NCI-H2107 (cell line): ENCODE measurements at regions not wholly inside any gene's neighbourhood (a gene's known extent, or its start where the extent isn't known, plus 50 kb on each side); places are given as distances from the start of the nearest gene placed in this dataset.

Experiments
- DNase-seq: peaks from one replicate; lab custom pipeline; 2025; lab: John Stamatoyannopoulos, UW

DNA sequence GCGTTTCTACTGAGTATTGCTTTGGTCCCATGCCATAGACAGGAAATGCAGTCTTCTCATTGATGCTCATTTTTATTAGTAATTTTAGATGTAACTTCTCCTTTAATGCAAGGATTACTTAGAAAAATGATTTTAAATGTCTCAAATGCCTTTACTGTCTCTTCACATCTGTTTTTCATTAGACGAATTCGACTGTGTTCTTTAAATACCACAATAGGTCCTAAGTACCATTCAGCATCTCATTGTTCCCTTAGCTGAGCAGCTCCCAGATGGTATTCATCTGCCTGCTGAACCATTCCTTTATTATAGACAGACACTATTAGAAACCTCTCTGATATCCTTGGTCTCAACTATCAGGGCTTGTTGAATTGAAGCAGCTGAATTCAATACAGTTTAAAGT is 113.6 kb downstream of the LSMEM1 start:
- no peak for DNase-seq

DNA sequence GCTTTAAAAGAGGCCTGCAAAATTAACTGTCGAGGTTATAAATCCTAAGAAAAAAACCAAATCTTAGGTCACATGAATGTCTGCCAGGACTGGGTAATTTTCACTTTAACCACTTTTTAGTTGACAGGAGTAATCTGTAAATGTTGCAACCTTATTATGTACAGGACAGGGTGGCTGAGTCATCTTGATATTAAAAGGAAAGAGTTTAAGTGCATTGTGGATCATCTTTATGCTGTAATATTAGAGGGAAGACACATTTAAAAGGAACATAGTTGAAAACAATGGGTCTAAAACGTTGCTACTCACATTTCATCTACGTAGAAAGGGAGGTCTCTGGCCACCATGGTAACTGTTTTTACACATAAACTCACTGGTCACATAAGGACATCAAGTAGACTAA is 115.5 kb downstream of the LSMEM1 start:
- no peak for DNase-seq

DNA sequence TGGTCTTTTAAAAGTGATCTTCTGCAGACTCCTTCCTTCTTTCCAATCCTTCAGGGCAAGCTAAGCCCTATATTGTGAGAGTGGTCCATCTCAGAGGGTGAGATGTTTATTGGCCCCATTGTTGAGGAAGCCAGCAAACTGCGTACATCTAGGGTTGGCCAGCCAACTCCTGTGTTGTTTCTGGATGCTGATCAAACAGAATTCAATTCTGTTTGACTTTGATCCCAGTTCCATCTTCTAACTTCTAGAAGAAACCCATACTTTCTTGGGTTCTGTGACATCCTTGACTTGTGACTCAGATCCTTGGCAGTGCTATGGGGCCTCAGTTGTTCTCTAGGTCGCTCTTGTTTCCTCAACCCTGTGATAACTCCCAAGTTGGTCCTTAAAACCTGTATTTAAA is 116.2 kb downstream of the LSMEM1 start:
- no peak for DNase-seq

DNA sequence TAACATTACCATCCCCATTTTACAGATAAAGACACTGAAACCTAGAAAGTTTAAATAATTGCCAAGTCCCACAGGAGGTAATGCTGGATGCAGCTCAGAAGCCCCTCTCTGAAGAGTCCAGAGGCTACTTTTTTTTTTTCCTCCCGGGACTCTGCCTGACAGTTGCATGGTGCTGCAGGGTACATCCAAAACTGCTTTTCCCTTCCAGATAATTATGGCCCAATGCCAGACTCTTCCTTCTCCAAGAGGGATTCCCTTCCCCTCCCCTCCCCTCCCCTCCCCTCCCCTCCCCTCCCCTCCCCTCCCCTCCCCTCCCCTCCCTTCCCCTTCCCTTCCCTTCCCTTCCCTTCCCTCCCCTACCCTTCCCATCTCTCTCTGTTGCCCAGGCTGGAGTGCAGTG is 122.9 kb downstream of the LSMEM1 start:
- no peak for DNase-seq

DNA sequence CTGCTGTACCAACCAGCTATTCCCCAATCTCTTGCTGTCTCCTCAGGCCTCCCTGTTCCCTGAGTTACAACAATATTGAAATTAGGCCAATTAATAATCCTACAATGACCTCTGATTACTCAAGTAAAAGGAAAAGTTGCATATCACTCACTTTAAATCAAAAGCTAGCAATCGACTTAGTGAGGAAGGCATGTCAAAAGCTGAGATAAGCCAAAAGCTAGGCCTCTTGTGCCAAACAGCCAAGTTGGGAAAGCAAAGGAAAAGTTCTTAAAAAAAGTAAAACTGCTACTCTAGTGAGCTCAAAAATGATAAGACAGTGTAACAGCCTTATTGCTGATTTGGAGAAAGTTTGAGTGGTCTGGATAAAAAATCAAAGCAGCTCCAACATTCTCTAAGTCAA is 129.8 kb downstream of the LSMEM1 start:
- no peak for DNase-seq

DNA sequence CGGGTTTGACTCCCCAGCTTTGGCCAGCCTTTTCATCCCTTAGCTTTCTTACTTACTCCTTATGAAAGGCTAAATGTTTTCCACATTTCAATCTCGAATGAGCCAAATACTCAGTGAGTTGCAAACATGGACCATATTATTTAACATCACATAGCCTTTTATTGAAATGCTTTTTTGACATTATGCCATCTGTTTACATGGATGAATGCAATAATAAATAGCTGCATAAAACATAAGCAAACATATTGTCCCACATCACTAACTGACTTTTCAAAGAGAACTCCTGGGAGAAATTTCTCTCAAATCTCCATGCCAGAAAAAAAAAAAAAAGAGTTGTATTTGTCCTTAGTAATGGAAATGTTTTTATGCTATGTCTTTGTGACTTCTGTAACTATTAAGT is 134.9 kb downstream of the LSMEM1 start:
- no peak for DNase-seq

DNA sequence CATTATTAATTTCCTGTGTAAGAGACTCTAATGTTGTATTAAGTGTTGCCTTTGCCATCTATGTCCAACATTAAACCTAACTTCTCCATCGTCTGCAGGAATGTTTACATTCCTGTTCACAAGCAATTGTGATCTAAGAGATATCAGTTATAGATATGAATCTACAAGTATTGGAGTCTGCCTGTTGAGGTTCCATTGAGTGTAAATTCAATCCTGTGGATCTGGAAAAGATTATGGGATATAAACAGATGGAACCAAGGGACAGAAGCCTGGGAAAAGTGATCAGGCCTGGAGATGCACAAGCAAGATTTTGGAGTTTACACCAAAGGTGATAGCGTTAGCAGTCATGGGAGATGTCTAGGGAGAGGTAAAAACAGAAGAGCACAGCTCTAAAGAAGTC is 135.5 kb downstream of the LSMEM1 start:
- no peak for DNase-seq

DNA sequence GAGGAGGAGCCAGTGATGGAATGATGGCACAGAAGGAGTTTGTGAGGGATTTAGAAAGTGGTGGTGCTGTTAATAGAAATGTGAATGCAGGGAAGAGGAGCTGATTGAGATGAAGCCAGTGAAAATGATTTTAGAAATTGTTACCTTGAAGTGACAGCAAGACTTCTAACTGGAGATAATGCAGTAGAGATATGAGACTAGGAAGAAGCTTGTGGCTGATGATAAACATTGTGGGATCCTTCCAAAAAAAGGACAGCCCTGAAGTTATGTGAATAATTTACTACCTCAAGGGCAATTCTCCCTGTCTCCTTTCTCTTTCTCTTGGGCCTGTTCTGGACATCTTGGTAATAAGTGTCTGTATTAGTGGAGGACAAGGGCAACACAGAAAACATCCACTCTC is 138.6 kb downstream of the LSMEM1 start:
- DNase-seq = no peak

DNA sequence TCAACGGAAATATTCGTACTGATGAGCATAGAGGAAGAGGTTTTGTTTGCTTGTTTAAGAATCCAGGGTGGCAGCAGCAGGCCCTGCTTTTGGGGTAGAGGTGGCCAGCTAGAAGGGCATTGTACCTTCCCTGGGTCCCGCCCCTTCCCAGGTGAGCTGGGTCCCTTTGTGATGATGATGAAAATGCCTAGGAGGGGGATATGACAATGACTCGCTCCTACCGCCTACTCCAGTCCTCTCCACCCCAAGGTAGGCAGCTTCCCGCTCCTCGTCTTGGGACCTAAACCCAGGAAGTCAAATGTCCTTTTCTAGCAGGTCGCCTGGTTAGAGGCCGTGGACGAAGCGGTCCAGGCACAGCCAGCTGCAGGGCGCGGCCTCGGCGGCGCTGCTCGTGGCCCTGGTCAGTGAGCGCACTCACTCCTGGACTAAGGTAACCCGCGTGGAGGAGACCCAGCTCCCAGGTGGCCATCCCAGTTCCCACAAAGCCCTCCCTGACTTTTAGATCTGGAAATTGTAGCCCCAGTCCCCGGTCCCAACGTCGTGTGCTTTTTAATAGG is 141.4 kb downstream of the LSMEM1 start:
- DNase-seq = no peak

DNA sequence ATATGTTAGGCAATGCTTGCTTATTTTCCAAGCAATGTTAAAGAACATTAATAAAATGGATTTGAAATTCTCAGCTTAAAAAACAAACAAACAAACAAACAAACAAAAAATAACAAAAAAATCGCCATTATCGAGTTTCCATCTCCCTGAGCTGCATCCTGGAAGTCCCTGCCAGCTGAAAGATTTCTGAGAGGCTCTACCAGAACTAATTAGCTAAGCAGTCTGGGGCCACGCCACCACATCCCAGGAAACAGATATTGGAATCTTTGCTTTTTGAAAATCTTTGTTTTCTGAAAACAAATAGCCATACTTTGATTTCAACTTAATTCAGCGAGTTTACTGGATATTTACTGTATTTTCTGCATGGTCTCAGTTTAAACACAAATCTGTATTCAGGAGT is 143.6 kb downstream of the LSMEM1 start:
- DNase-seq = no peak

DNA sequence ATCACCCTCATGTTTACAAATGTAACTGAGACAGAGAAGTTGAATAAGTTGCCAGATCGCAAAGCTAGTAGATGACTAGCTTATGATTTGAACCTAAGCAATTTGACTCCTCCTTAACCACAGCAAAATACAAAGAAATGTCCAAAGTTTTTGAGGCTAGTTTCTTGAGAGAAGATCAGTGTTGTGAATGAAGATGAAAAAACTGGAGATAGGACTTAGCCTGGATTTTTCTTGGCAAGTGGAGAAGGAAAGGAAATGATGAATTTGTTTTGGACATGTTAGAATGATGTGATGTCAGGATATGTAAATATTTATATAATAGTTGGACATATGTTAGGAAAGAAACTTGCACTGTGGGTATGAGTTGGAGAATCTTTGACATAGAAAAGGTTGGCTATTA is 149.8 kb downstream of the LSMEM1 start:
- no peak for DNase-seq

DNA sequence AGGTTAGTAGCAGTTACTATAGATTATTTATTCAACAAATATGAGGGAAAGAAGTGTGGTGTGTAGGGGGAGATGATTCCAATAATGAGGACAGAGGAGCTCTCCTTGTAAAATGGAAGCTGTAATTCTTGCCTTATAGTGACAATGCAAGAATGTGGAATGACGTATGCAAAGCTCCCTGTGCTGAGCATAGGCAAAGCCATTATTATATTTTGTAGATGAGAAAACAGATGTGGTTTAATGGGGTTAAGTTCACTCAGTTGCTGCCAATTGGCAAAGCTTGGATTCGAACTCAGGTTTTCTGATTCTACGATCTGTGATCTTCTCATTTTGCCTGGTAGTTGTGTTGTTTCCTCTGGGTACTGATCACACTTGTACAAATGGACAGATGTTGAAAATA is 153.3 kb downstream of the LSMEM1 start:
- DNase-seq = no peak

DNA sequence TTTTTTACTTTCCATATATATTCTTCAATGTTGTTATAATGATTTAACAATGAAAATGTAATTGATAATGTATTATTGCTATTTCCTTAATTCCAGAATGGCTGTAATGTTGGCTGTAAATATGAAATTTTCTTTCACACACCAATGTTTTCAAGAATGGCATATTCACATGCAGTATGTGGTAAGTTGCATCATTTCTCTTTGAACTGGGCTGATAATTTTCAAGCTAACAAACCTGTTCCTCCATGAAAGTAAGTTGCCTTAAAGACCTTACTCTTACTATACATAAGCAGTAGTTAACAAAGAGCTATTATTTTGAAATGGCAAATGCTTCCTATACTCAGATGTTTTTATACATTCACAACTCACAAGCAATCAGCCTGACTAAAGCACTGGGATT is 154.5 kb downstream of the TMEM168 start:
- no peak for DNase-seq

DNA sequence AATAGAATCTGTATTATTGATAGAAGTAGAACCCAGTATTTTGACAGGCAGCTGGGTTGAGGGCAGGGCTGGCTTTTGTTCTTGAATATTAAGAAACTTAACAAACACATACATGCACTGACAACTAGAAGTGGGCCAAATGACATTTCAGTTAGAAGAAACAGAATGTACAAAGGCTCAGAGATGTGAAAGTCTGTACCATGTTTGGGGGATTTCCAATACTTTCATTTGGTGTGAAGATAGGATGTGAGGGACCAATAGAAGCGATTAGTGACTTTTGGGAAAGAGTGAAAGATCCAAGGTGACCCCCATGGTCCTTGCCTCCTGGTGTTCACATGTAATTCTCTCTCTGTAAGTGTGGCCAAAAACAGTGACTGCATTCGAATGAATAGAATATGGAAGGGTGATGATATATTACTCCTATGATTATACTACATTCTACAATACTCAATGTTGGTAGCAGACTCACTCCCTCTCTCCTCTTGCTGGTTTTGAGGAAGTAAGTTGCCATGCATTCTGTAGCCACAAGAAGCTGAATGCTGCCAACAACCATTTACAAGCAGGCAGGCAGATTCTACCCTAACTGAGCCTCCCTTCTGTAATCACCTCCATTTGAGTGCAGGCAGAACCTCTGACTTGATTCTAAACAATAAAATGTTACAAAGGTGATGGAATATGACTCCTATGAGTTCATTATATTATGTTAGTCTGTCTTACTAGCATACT is 151.4 kb downstream of the TMEM168 start:
- DNase-seq = no peak

DNA sequence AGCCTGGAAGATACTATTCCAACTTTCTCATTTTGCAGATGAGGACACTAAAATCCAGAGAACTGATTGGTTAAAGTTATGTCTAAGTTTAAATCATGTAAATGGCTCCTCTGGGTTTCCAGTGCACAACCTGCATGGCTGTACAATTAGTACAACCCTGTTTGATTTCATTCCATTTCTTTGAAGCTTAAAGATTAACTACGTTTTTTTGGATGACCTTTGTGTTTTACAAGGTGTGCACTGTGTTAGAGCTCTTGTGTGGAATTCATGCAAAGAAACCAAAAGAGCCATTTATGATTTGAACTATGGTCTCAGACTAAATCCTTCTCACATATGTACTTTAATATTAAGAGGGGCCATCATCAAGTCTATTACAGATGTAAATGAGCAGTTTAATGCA is 149.5 kb downstream of the TMEM168 start:
- DNase-seq = no peak

DNA sequence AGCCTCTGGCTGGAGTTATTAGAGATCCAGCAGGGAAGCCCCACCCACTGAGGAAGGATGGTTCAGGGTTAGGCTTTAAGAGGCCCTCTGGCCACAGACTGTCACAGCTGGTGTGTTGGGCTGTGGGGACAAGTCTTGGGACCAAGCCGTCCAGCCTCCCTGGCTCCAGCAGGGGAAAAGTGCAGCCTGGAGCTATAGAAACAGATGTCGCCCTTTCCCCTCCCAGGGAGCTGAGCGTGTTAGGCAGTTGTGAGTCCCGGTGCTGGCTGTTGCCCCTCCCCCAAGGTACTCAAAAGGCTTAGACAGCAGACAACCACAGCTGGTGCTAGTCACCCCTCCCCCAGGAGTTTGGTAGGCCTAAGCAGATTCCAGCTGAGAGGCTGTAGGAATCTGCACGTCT is 143.4 kb downstream of the TMEM168 start:
- no peak for DNase-seq

DNA sequence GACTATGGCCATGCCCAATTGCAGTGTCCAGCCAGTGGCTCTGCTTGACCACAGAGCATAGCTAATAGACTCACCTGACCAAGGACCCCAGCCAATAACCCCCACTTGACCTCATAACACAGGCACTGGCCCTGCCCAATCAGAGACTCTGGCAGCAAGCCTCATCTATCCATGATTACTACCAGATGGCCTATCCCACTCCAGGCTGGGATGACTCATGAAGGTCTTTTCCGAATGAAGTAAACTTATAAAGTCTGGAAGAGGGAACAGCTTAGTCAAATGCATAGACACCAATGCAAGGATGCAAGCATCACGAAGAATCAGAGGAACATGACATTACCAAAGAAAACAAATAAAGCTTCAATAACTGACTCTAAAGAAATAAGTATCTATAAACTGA is 141.4 kb downstream of the TMEM168 start:
- DNase-seq = no peak

DNA sequence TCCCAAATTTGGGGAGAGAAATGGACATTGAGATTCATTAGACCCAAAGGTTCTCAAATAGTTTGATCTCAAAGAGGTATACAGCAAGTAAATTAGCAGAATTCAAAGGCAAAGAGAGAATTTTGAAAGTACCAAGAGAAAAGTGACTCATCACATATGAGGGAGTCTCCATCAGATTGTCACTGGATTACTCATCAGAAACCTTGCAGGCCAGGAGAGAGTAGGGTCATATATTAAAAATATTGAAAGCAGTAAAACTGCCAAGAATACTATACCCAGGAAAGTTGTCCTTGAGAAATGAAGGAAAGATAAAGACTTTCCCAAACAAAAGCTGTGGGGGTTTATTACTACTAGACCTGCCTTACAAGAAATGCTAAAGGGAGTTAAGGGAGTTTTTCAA is 140.6 kb downstream of the TMEM168 start:
- no peak for DNase-seq

DNA sequence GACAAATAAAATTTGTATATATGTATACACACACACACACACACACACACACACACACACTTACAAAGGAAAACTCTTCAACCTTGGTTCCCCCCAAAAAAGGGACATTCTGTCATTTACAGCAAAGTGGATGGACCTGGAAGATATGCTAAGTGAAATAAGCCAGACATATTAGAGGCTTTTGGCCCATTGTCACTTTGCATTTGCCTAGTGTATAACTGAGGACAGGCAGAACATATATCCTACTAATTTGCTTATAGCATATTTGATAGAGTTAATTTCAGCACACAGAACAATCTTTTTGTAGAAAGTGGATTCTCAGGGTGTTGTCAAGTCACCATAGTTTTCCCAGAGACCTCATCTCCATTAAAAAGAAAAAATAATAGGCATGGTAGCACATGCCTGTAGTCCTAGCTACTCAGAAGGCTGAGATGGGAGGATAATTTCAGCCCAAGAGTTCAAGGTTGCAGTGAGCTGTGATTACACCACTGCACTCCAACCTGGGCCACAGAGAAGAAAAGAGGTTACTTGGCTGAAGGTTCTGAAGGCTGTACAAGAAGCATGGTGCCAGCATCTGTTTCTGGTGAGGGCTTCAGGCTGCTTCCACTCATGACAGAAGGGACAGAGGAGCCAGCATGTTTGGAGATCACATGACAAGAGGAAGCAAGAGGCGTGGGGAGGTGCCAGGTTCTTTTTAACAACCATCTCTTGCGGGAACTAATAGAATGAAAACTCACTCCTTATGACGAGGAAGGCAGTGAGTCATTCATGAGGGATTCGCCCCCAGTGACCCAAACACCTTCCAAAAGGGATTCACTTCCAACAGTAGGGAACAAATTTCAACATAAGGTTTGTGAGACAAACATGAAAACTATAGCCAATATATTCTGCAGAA is 135.6 kb downstream of the TMEM168 start:
- no peak for DNase-seq

DNA sequence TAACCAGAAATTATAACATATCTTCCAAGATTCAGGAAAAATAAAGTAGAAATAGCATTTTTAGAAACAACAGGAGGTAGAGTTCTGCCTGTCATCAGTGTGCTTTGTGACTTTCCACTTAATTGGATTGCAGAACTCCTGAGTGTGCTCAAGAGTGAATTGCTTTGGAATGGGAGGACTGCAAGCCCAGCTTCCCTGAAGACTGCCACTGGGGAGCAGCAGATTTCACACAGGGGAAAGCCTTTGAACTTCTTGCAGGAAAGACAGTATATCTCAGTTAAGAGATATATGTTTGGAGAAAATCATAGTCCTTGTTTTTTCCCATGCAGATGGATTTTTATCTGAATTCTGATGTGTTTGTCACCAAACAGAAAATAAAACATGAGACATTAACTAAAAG is 124.5 kb downstream of the TMEM168 start:
- DNase-seq = no peak

DNA sequence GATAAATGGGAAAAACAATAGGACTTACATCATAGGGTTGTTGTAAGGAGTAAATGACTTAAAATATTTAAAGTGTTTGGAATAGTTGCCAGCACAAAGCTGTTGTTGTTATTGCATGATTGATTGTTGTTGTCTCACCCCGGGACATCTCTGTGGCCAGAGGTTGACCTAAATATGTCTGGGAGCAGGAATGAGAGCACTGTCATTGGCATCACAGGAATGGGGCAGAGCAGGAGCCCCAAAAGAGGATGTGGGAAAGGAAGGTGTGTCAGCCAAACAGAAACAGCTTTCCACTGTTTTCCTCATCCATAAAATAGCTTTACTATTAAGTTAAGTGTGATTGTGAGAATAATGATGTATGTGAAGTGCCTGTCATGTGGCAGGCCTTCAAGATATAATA is 121.6 kb downstream of the TMEM168 start:
- no peak for DNase-seq

DNA sequence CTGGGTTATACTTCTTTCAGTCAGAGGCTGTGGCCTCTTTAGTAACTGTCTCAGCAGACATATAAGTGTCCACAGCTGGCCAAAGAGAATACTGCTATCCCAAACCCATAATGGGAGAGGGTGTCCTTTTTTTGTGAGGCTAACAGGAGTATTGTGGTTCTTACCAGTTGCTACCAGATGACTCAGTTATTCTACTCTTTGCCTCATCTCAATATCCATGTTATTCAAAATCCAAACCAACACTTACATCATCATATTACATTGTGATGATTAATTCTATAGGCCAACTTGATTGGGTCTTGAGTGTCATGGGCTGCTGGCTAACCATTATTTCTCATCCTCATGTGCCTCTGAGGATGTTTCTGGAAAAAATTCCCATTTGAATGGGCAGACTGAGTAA is 120.9 kb downstream of the TMEM168 start:
- no peak for DNase-seq

DNA sequence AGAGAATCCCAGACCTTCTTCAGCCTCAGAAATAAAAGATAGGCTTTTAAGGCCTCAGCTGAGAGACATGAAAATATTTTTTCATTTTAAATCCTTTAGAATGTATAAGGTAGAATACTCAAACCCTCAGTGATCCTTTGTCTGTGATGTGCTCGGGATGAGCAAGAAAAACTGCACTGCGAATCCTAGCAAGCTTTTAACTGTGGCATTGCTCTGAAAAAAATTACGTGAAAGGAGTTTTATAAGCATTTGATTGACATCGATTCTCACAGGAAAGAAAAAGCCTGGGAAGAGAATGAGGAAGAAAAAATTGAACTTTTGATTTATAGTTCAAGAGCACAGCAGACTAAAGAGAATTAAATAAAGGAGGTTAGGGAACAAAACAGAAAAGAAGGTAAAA is 120.0 kb downstream of the TMEM168 start:
- no peak for DNase-seq
